Thyroid gland (tissue), 4 donors: ENCODE measurements at regions not wholly inside any gene's neighbourhood (a gene's known extent, or its start where the extent isn't known, plus 50 kb on each side); places are given as distances from the start of the nearest gene placed in this dataset.

Source experiments
- POLR2A ChIP-seq, 2 donors: fragments of 450-650 bp; IDR thresholded peaks; one replicate each; pipeline ENCODE4 v1.6.1; 2017; ENCODE audit warnings: antibody characterized with exemption in 2 of 2, mild to moderate bottlenecking in 2 of 2, moderate library complexity in 1 of 2
- TF ChIP-seq, protein P1 (sequence below), 6 experiments: fragments of 200-600 bp in 3 of 6; fragments of 450-650 bp in 3 of 6; sonication (generic) in 3 of 6; IDR thresholded peaks; one replicate each; pipeline ENCODE4 v1.5.1; 2016 to 2019; ENCODE audit warnings: antibody characterized with exemption in 6 of 6, mild to moderate bottlenecking in 2 of 6, inconsistent platforms in 1 of 6, moderate library complexity in 1 of 6

DNA sequence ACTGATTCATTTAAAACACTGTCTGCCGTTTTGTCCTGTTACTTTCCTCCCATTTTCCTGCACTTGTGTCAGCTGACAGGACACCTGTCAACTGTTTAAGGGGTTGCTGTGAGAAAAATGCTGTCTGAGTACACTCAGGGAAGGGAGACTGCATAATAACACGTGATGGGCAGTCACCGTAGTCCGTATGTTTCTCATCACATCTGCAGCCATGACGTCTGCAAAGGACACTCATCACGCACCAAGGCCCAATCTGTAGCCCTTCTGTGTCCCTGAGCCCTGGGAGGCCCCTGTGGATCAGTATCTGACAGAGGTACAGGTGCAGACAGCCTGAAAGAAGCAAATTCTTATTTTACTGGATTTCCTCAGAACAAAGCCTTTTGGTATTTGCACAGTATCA is 396.3 kb downstream of the YTHDC2 start:
- TF ChIP-seq POLR2A (IDR thresholded peaks at IDR 0.05): no peak
- TF ChIP-seq, protein P1, sequence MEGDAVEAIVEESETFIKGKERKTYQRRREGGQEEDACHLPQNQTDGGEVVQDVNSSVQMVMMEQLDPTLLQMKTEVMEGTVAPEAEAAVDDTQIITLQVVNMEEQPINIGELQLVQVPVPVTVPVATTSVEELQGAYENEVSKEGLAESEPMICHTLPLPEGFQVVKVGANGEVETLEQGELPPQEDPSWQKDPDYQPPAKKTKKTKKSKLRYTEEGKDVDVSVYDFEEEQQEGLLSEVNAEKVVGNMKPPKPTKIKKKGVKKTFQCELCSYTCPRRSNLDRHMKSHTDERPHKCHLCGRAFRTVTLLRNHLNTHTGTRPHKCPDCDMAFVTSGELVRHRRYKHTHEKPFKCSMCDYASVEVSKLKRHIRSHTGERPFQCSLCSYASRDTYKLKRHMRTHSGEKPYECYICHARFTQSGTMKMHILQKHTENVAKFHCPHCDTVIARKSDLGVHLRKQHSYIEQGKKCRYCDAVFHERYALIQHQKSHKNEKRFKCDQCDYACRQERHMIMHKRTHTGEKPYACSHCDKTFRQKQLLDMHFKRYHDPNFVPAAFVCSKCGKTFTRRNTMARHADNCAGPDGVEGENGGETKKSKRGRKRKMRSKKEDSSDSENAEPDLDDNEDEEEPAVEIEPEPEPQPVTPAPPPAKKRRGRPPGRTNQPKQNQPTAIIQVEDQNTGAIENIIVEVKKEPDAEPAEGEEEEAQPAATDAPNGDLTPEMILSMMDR (IDR thresholded peaks at IDR 0.05): no peak
